GM19468 (cell line): ENCODE measurements at regions not wholly inside any gene's neighbourhood (a gene's known extent, or its start where the extent isn't known, plus 50 kb on each side); places are given as distances from the start of the nearest gene placed in this dataset.

Source experiments
- ATAC-seq: cut with Tn5 transposase; IDR thresholded peaks from one replicate; pipeline ENCODE4 v1.9.1; 2021; ENCODE audit warnings: mild to moderate bottlenecking, moderate library complexity, moderate number of reproducible peaks; ENCODE audit not compliant: unreplicated experiment; ENCODE audit errors: extremely low read depth

DNA sequence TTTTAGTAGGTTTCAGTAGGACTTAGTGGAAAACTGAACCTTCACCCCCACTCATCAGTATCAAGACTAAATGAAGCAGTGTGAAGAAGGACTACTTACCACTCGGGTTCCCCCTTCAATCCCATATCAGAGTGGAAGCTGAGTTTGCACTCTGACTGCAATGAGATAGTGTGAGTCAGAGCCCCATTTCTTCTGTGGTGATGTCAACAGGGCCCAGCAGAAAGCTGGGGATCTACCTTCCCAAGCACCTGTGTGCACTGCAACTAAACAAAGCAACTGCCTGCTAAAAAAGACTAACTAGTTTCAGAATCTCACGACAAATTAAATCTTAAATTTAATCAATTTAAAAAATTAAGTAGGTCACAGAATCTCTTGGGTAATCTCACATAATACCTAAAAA, 1837.0 kb upstream of the PCDH7 start:
- ATAC-seq, result no peak

DNA sequence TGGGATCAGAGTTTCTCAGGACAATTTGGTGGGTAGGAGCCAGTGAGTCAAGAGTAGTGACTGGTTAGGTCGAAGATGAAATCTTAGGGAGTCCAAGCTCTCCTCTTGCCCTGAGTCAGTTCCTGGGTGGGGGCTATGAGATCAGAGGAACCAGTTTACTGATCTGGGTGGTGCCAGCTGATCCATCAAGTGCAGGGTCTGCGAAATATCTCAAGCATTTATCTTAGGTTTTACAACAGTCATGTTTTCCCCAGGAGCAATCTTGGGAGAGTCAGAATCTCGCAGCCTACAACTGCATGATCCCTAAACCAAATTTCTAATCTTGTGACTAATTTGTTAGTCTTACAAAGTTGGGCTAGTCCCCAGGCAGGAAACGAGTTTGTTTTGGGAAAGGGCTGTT, 1833.2 kb upstream of the PCDH7 start:
- no peak for ATAC-seq

GRCh38 chr4:28890949-28891775, 1829.0 kb upstream of the PCDH7 start:
- ATAC-seq, result no peak

DNA sequence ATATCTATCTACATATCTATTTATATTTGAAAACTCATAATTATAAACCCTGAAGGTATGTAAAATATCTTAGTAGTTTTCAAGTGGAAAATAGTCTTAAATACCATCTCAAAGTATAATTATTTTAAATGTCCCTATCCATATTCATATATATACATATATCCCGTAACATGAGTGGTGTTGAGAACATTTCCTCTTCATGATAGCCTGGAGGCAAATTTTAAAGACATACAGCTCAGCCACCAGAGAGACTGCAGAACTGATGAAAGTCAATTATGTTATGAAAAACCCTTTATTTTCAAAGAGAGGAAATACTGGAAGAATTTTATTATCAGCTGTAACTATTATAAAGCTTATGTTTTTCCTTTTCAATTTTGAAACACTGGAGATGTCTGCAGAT, 1806.7 kb upstream of the PCDH7 start:
- no peak for ATAC-seq

- no peak for ATAC-seq
Measured at GRCh38 chr4:28916585-28916984, 1803.6 kb upstream of the PCDH7 start.

- no peak for ATAC-seq
Measured at GRCh38 chr4:28918871-28919270, 1801.3 kb upstream of the PCDH7 start.

- ATAC-seq, result no peak
Measured at GRCh38 chr4:28921886-28922285, 1798.3 kb upstream of the PCDH7 start.

DNA sequence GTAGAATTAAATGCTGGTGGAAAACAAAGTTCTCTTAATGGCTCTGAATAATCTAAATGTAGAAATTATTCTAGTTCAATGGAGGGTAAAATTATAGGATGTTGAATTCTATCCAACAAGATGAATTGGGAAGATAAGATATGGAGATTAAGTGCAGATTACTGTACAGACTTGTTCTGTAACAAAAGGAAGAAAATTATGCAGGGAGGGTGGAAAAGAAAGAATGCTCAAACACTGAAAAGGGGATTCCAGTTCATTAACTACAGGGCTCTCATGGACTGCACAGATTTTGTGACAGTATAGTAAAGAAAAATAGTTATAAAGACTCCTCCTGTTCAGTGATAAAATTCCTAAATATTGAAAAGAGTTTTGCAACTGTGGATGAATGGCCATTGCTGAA, 1794.0 kb upstream of the PCDH7 start:
- no peak for ATAC-seq

DNA sequence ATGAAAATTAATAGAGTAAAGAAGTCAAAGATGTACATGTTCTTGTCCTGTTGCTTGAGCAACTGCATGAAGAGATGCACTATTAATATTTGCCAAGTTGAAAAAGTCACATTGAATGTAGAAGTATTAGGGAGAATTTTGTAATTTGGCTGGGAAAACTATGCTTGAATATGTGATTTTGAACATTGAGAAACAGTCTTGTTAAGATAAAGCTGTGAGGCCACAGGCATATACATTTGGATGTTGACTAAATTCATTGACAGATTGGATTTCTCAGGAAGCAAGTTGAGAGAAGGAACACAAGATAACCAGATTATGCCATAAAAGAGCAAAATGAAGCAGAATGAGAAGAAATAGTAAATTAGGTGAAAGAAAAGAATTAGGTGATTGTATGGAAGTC, 1777.5 kb upstream of the PCDH7 start:
- no peak for ATAC-seq

GRCh38 chr4:28947374-28947773, 1772.8 kb upstream of the PCDH7 start:
- no peak for ATAC-seq

DNA sequence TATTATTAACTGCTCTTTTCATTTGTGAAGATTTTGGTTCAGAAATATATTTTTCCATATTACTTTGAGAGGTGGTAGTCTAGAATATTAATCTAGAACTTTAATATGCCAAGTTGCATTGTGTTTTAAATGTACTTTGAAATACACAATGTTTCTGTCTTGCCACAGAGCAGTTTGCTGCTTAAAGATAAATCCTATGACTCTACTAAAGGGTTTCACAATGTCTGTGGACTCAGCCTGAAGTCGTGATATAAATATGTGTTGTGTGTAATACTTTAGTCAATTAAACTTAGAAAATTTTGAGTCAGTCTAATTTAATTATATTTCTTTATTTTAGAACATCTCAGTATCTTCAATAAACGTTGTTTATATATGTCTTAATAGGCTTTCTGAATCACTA, 1771.7 kb upstream of the PCDH7 start:
- no peak for ATAC-seq

- no peak for ATAC-seq
Measured at GRCh38 chr4:28966982-28967381, 1753.2 kb upstream of the PCDH7 start.

GRCh38 chr4:28973587-28974350, 1746.4 kb upstream of the PCDH7 start:
- no peak for ATAC-seq

- ATAC-seq, result no peak
Measured at GRCh38 chr4:28976369-28976768, 1743.8 kb upstream of the PCDH7 start.

- no peak for ATAC-seq
Measured at GRCh38 chr4:29002151-29002550, 1718.0 kb upstream of the PCDH7 start.

- no peak for ATAC-seq
Measured at GRCh38 chr4:29005838-29006237, 1714.3 kb upstream of the PCDH7 start.

- ATAC-seq, result no peak
Measured at GRCh38 chr4:29009908-29010307, 1710.3 kb upstream of the PCDH7 start.

DNA sequence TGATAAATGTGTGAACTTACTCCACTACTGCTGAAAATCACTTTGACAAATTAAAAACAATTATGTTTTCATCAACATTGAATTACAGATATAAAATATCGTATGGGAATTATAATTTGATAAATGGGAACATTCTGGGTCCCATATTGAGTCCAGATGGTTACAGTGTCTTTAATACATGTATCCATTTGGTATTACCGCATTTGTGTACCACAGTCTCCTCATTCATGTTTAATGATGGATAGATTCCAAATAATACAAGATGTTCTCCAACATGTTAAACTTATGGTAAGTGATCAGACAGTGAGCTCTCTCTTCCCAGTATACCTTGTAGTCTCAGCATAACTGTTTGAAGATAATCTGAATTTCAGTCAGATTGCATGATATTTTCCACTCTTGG, 1706.8 kb upstream of the PCDH7 start:
- ATAC-seq, result no peak

- ATAC-seq, result no peak
Measured at GRCh38 chr4:29014555-29014954, 1705.6 kb upstream of the PCDH7 start.

- ATAC-seq, result no peak
Measured at GRCh38 chr4:29033703-29034102, 1686.5 kb upstream of the PCDH7 start.

GRCh38 chr4:29037501-29037900, 1682.7 kb upstream of the PCDH7 start:
- no peak for ATAC-seq

DNA sequence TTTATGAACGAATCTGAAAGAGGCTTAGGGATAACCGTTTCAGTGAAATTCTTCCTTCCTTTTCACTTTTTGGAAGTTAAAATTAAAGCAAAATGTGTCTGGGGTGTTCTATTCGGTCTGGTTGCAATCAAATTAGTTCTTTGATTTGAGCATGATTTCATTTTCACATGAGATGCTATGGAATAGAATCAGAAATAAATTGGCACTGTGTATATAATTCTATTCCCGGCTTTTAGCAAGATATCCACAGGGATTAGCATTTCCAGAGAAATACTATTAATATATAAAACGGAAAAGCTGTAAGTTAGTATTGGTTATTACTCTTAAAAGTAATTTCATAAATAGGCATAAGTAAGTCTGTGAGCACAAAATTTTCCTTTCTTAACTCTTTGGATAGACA, 1676.8 kb upstream of the PCDH7 start:
- no peak for ATAC-seq
